ENCODE measurements at regions not wholly inside any gene's neighbourhood (a gene's known extent, or its start where the extent isn't known, plus 50 kb on each side); places are given as distances from the start of the nearest gene placed in this dataset.

DNA sequence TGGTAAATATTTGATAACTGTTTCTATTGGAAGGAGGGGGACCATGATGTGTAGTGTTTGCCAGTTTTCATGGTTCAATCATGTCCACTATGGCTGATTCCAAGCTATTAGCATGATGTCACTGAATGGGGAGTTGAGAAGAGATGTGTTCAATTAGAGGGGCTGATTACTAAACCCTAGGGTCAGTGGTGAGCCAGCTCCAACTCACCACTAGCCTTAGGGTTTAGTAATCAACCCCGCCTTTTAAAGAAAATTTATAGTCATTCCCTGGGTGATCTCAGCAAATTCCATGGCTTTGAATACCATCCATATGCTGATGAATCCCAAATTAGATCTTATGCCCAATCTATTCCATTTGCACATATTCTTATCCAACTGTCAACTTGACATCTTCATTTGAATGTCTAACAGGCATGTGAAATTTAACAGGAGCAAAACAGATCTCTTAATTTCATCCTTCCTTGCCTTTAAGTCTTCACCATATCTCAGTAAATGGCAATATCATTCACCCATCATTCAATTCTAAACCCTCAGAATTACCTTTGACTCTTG, 98.8 kb downstream of the GCNT1 start:
- no peak for DNase-seq (ENCODE audit: extremely low spot score)
- TF ChIP-seq PKNOX1 (IDR thresholded peaks at IDR 0.05) = peak; percentile 37; the same call in 1 of the 2 replicates
- TF ChIP-seq BHLHE40 (IDR thresholded peaks at IDR 0.05; ENCODE audit: borderline replicate concordance) = no peak
- ChIA-PET POLR2A (no interaction called here), CTCF (no interaction called here)

- CTCF ChIA-PET = no interaction called here
- no peak for DNase-seq (ENCODE audit: extremely low spot score)
- POLR2A ChIA-PET = no interaction called here
- TF ChIP-seq ZNF384 (IDR thresholded peaks at IDR 0.05) = no peak
- TF ChIP-seq CTBP1 (IDR thresholded peaks at IDR 0.05; ENCODE audit: borderline replicate concordance) = no peak
- TF ChIP-seq TARDBP (IDR thresholded peaks at IDR 0.05) = no peak
- TF ChIP-seq SP1 (IDR thresholded peaks at IDR 0.05) = no peak
- no peak for TF ChIP-seq ELF4 (IDR thresholded peaks at IDR 0.05)
- TF ChIP-seq PKNOX1 (IDR thresholded peaks at IDR 0.05) = no peak
- TF ChIP-seq ARNT (IDR thresholded peaks at IDR 0.05) = no peak
- no peak for TF ChIP-seq SUZ12 (IDR thresholded peaks at IDR 0.05)
- no peak for TF ChIP-seq L3MBTL2 (conservative IDR thresholded peaks at IDR 0.05)
- no peak for TF ChIP-seq LEF1 (IDR thresholded peaks at IDR 0.05; ENCODE audit: borderline replicate concordance)
- no peak for TF ChIP-seq BHLHE40 (IDR thresholded peaks at IDR 0.05; ENCODE audit: borderline replicate concordance)
- no peak for TF ChIP-seq NFRKB (IDR thresholded peaks at IDR 0.05)
- no peak for TF ChIP-seq FOXM1 (IDR thresholded peaks at IDR 0.05; ENCODE audit: borderline replicate concordance)
- TF ChIP-seq FOXK2 (IDR thresholded peaks at IDR 0.05) = no peak
- no peak for TF ChIP-seq FOXA1 (IDR thresholded peaks at IDR 0.05)
- no peak for TF ChIP-seq HDGF (IDR thresholded peaks at IDR 0.05; ENCODE audit: borderline replicate concordance)
Measured at GRCh38 chr9:76558465-76558864, 99.5 kb downstream of the GCNT1 start.

DNA sequence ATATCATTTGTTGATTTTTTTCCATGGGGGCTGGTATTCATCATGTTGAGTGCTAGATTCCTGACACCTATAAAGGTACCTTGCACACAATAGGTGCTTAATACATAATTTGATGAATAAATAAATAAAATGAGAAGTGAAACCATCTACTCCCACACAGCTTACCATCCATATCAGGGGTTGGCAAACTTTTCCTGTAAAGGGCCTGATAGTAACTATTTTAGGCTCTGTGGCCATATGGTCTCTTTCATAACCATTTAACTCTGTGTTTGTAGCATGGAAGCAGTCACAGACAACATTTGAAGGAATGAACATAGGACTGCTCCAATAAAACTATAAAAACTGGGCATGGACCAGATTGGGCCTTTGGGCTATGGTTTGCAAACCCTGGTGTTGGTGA, 100.3 kb downstream of the GCNT1 start:
- no peak for DNase-seq (ENCODE audit: extremely low spot score)
- CTCF ChIA-PET = no interaction called here
- POLR2A ChIA-PET = no interaction called here
- TF ChIP-seq LEF1 (IDR thresholded peaks at IDR 0.05; ENCODE audit: borderline replicate concordance) = no peak
- TF ChIP-seq FOXA1 (IDR thresholded peaks at IDR 0.05) = no peak

- ChIA-PET CTCF (no interaction called here), POLR2A (no interaction called here)
- no peak for TF ChIP-seq SP1 (IDR thresholded peaks at IDR 0.05)
- TF ChIP-seq CTBP1 (IDR thresholded peaks at IDR 0.05; ENCODE audit: borderline replicate concordance) = no peak
- no peak for TF ChIP-seq BHLHE40 (IDR thresholded peaks at IDR 0.05; ENCODE audit: borderline replicate concordance)
- no peak for TF ChIP-seq ZNF384 (IDR thresholded peaks at IDR 0.05)
- TF ChIP-seq TARDBP (IDR thresholded peaks at IDR 0.05) = no peak
- no peak for TF ChIP-seq ELF4 (IDR thresholded peaks at IDR 0.05)
- TF ChIP-seq NFRKB (IDR thresholded peaks at IDR 0.05) = no peak
- TF ChIP-seq ARNT (IDR thresholded peaks at IDR 0.05) = no peak
- TF ChIP-seq FOXK2 (IDR thresholded peaks at IDR 0.05) = no peak
- TF ChIP-seq L3MBTL2 (conservative IDR thresholded peaks at IDR 0.05) = no peak
- TF ChIP-seq HDGF (IDR thresholded peaks at IDR 0.05; ENCODE audit: borderline replicate concordance) = no peak
- no peak for TF ChIP-seq FOXA1 (IDR thresholded peaks at IDR 0.05)
- no peak for TF ChIP-seq SUZ12 (IDR thresholded peaks at IDR 0.05)
- TF ChIP-seq FOXM1 (IDR thresholded peaks at IDR 0.05; ENCODE audit: borderline replicate concordance) = no peak
- TF ChIP-seq LEF1 (IDR thresholded peaks at IDR 0.05; ENCODE audit: borderline replicate concordance) = no peak
- TF ChIP-seq PKNOX1 (IDR thresholded peaks at IDR 0.05) = no peak
- no peak for DNase-seq (ENCODE audit: extremely low spot score)
Measured at GRCh38 chr9:76560481-76560922, 101.5 kb downstream of the GCNT1 start.

DNA sequence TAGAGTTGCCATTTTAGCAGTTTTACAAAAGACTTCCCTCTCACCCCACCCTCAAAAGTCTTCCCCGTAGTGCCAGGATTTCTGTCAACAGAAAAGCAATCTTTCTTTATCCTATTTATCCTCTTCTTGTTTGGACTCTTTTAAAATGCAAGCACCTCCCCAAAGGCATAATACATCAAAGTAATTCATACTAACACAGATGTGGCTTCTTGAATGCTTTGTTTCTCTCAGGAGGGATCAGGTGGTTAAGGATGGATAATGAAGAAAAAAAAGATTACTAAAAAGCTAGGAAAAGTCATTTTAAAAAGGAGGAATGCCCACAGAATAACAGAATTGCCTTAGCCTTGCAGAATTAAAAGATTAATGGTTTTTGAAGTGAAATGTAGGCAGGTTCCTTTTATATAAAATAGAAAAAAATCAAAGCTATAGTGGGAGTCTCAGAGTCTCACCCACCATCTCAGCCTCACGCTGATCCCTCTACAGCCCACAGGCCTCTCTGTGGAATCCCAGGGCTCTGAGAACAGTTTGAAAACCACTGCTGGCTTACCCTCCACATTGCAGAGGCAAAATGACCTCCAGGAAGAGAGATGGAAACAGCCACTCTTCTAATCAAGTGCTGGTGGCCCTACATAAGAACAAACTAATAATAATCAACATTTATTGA, 102.2 kb downstream of the GCNT1 start:
- POLR2A ChIA-PET = no interaction called here
- CTCF ChIA-PET = no interaction called here
- TF ChIP-seq PKNOX1 (IDR thresholded peaks at IDR 0.05) = no peak
- TF ChIP-seq FOXA1 (IDR thresholded peaks at IDR 0.05) = no peak
- TF ChIP-seq ELF4 (IDR thresholded peaks at IDR 0.05) = no peak
- TF ChIP-seq FOXK2 (IDR thresholded peaks at IDR 0.05) = no peak
- no peak for TF ChIP-seq SP1 (IDR thresholded peaks at IDR 0.05)
- TF ChIP-seq LEF1 (IDR thresholded peaks at IDR 0.05; ENCODE audit: borderline replicate concordance) = no peak
- TF ChIP-seq HDGF (IDR thresholded peaks at IDR 0.05; ENCODE audit: borderline replicate concordance) = no peak
- no peak for TF ChIP-seq ZNF384 (IDR thresholded peaks at IDR 0.05)

More for the DNA sequence above, 102.2 kb downstream of the GCNT1 start:
- no peak for DNase-seq (ENCODE audit: extremely low spot score)
